Sigmoid colon (tissue), 4 donors: ENCODE measurements at regions not wholly inside any gene's neighbourhood (a gene's known extent, or its start where the extent isn't known, plus 50 kb on each side); places are given as distances from the start of the nearest gene placed in this dataset.

Experiments
- EP300 ChIP-seq, 4 donors: sonication (generic); formaldehyde crosslinking; IDR thresholded peaks; one replicate each; pipeline ENCODE4 v1.6.1; 2017; ENCODE audit warnings: antibody characterized with exemption in 4 of 4
- POLR2A ChIP-seq, 2 donors: fragments of 450-650 bp; IDR thresholded peaks; one replicate each; pipeline ENCODE4 v1.6.1; 2016; ENCODE audit warnings: antibody characterized with exemption in 2 of 2, mild to moderate bottlenecking in 2 of 2, moderate library complexity in 2 of 2
- POLR2AphosphoS5 ChIP-seq, 4 donors: sonication (generic); formaldehyde crosslinking; IDR thresholded peaks; one replicate each; pipeline ENCODE4 v1.6.1; 2017; ENCODE audit warnings: antibody characterized with exemption in 4 of 4
- TF ChIP-seq, protein P1 (sequence below), 4 experiments: fragments of 450-650 bp in 3 of 4; fragments of 200-600 bp in 1 of 4; IDR thresholded peaks; one replicate each; pipeline ENCODE4 v1.5.1; 2016 to 2019; ENCODE audit warnings: antibody characterized with exemption in 4 of 4, mild to moderate bottlenecking in 3 of 4, moderate library complexity in 2 of 4

DNA sequence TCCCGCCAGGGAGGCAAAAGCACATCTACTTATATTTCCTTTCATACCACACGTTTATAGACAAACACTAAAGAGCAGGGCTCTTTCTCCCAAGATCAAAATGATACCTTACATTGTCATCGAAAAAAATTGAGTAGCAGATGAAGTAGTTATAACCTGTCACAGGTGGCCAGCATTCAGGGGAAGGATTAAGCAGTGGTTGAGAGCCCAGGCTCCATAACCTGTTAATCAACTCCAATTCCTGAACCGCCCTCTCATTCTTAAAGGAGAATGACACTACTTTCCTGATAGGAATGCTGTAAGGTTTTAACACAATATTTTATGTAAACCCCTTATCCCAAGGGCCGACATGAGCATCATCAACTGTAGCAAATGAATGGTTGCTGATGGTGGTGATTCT is 268.9 kb upstream of the KCNIP4 start:
- TF ChIP-seq POLR2AphosphoS5 (IDR thresholded peaks at IDR 0.05) (no peak), EP300 (IDR thresholded peaks at IDR 0.05) (no peak), POLR2A (IDR thresholded peaks at IDR 0.05) (no peak)
- TF ChIP-seq, protein P1, sequence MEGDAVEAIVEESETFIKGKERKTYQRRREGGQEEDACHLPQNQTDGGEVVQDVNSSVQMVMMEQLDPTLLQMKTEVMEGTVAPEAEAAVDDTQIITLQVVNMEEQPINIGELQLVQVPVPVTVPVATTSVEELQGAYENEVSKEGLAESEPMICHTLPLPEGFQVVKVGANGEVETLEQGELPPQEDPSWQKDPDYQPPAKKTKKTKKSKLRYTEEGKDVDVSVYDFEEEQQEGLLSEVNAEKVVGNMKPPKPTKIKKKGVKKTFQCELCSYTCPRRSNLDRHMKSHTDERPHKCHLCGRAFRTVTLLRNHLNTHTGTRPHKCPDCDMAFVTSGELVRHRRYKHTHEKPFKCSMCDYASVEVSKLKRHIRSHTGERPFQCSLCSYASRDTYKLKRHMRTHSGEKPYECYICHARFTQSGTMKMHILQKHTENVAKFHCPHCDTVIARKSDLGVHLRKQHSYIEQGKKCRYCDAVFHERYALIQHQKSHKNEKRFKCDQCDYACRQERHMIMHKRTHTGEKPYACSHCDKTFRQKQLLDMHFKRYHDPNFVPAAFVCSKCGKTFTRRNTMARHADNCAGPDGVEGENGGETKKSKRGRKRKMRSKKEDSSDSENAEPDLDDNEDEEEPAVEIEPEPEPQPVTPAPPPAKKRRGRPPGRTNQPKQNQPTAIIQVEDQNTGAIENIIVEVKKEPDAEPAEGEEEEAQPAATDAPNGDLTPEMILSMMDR (IDR thresholded peaks at IDR 0.05): no peak
